ENCODE measurements at regions not wholly inside any gene's neighbourhood (a gene's known extent, or its start where the extent isn't known, plus 50 kb on each side); places are given as distances from the start of the nearest gene placed in this dataset.

- no peak for TF ChIP-seq CTCF (conservative IDR thresholded peaks at IDR 0.05)
- Mint-ChIP-seq H3K9me3 (no peaks in the 10 kb centered on the region), H3K4me1 (peaks cover 72% of the 10 kb centered on the region), H3K27me3 (ENCODE audit: low read depth) (peaks cover 17% of the 10 kb centered on the region), H3K4me3 (no peak overlapping the region), H3K36me3 (ENCODE audit: low read depth) (no peaks in the 10 kb centered on the region), H3K27ac (ENCODE audit: unreplicated experiment) (no peak overlapping the region)
- no peak for DNase-seq (ENCODE audit: low read depth, low spot score)
Measured at GRCh38 chr5:3120028-3120427, 368.6 kb upstream of the IRX2 start.

- Mint-ChIP-seq H3K4me3 (peak overlapping the region; percentile 31), H3K27ac (ENCODE audit: unreplicated experiment) (no peak overlapping the region), H3K36me3 (ENCODE audit: low read depth) (no peaks in the 10 kb centered on the region), H3K9me3 (no peaks in the 10 kb centered on the region), H3K27me3 (ENCODE audit: low read depth) (peaks cover 17% of the 10 kb centered on the region), H3K4me1 (peaks cover 71% of the 10 kb centered on the region)
- DNase-seq (ENCODE audit: low read depth, low spot score): no peak
- TF ChIP-seq CTCF (conservative IDR thresholded peaks at IDR 0.05): no peak
Measured at GRCh38 chr5:3119435-3119834, 368.0 kb upstream of the IRX2 start.

GRCh38 chr5:3118340-3118739, 366.9 kb upstream of the IRX2 start:
- no peak overlapping the region for H3K27ac Mint-ChIP-seq (ENCODE audit: unreplicated experiment)
- peaks cover 17% of the 10 kb centered on the region for H3K27me3 Mint-ChIP-seq (ENCODE audit: low read depth)
- no peak for TF ChIP-seq CTCF (conservative IDR thresholded peaks at IDR 0.05)
- DNase-seq (ENCODE audit: low read depth, low spot score): no peak
- H3K4me1 Mint-ChIP-seq: peaks cover 67% of the 10 kb centered on the region
- H3K4me3 Mint-ChIP-seq: peak overlapping the region; percentile 44
- no peaks in the 10 kb centered on the region for H3K36me3 Mint-ChIP-seq (ENCODE audit: low read depth)
- H3K9me3 Mint-ChIP-seq: no peaks in the 10 kb centered on the region

GRCh38 chr5:3116366-3116765, 364.9 kb upstream of the IRX2 start:
- Mint-ChIP-seq H3K27me3 (ENCODE audit: low read depth) (peaks cover 17% of the 10 kb centered on the region), H3K27ac (ENCODE audit: unreplicated experiment) (no peak overlapping the region)
- TF ChIP-seq CTCF (conservative IDR thresholded peaks at IDR 0.05): no peak

GRCh38 chr5:3114467-3114866, 363.0 kb upstream of the IRX2 start:
- H3K4me3 Mint-ChIP-seq: no peak overlapping the region
- peaks cover 35% of the 10 kb centered on the region for H3K4me1 Mint-ChIP-seq
- H3K27ac Mint-ChIP-seq (ENCODE audit: unreplicated experiment): peak overlapping the region; percentile 8
- peaks cover 15% of the 10 kb centered on the region for H3K27me3 Mint-ChIP-seq (ENCODE audit: low read depth)
- no peak for DNase-seq (ENCODE audit: low read depth, low spot score)
- no peak for TF ChIP-seq CTCF (conservative IDR thresholded peaks at IDR 0.05)
- no peaks in the 10 kb centered on the region for H3K36me3 Mint-ChIP-seq (ENCODE audit: low read depth)
- no peaks in the 10 kb centered on the region for H3K9me3 Mint-ChIP-seq

More at GRCh38 chr5:3116366-3116765, 364.9 kb upstream of the IRX2 start:
- no peak for DNase-seq (ENCODE audit: low read depth, low spot score)
- H3K4me1 Mint-ChIP-seq: peaks cover 50% of the 10 kb centered on the region
- no peaks in the 10 kb centered on the region for H3K36me3 Mint-ChIP-seq (ENCODE audit: low read depth)
- H3K4me3 Mint-ChIP-seq: no peak overlapping the region
- H3K9me3 Mint-ChIP-seq: no peaks in the 10 kb centered on the region

GRCh38 chr5:3110371-3110770, 358.9 kb upstream of the IRX2 start:
- Mint-ChIP-seq H3K27ac (ENCODE audit: unreplicated experiment) (no peak overlapping the region), H3K36me3 (ENCODE audit: low read depth) (no peaks in the 10 kb centered on the region), H3K9me3 (peaks cover 2% of the 10 kb centered on the region), H3K27me3 (ENCODE audit: low read depth) (peaks cover 4% of the 10 kb centered on the region), H3K4me1 (peaks cover 22% of the 10 kb centered on the region), H3K4me3 (no peak overlapping the region)
- DNase-seq (ENCODE audit: low read depth, low spot score): no peak
- TF ChIP-seq CTCF (conservative IDR thresholded peaks at IDR 0.05): no peak
